ENCODE measurements at regions not wholly inside any gene's neighbourhood (a gene's known extent, or its start where the extent isn't known, plus 50 kb on each side); places are given as distances from the start of the nearest gene placed in this dataset.

DNA sequence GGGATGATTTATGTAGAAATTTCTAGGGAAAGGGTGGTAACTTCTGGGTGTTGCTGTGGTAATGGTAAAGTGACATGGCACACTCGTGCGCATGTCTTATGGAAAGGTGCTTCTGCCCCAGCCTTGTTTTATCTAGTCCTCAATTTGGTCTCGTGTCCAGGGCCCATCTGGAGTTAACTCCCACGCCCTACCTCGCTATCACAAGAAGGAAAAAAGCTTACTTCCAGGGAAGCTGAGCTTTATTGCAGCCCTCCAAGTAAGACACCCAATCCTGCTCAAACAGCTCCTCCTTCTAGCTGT, 611.8 kb downstream of the TNS3 start:
- TF ChIP-seq POLR2A (IDR thresholded peaks at IDR 0.05), result no peak
- TF ChIP-seq, protein P1, sequence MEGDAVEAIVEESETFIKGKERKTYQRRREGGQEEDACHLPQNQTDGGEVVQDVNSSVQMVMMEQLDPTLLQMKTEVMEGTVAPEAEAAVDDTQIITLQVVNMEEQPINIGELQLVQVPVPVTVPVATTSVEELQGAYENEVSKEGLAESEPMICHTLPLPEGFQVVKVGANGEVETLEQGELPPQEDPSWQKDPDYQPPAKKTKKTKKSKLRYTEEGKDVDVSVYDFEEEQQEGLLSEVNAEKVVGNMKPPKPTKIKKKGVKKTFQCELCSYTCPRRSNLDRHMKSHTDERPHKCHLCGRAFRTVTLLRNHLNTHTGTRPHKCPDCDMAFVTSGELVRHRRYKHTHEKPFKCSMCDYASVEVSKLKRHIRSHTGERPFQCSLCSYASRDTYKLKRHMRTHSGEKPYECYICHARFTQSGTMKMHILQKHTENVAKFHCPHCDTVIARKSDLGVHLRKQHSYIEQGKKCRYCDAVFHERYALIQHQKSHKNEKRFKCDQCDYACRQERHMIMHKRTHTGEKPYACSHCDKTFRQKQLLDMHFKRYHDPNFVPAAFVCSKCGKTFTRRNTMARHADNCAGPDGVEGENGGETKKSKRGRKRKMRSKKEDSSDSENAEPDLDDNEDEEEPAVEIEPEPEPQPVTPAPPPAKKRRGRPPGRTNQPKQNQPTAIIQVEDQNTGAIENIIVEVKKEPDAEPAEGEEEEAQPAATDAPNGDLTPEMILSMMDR (IDR thresholded peaks at IDR 0.05), result no peak
